WTC11 (cell line): ENCODE measurements at regions not wholly inside any gene's neighbourhood (a gene's known extent, or its start where the extent isn't known, plus 50 kb on each side); places are given as distances from the start of the nearest gene placed in this dataset.

Source experiments
- ESRRA ChIP-seq: sonication (generic); formaldehyde crosslinking; IDR thresholded peaks from 2 replicates; pipeline ENCODE4 v1.8.1; 2022; ENCODE audit warnings: mild to moderate bottlenecking, missing genetic modification reagents, borderline replicate concordance
- NR2C2 ChIP-seq: sonication (generic); formaldehyde crosslinking; IDR thresholded peaks from 2 replicates; pipeline ENCODE4 v1.8.0; 2022; ENCODE audit warnings: mild to moderate bottlenecking, missing genetic modification reagents
- TF ChIP-seq, protein P1 (sequence below): sonication (generic); formaldehyde crosslinking; conservative IDR thresholded peaks from 2 replicates; pipeline ENCODE4 v1.8.1; 2022; ENCODE audit warnings: mild to moderate bottlenecking, missing genetic modification reagents
- TF ChIP-seq, protein P2 (sequence below): fragments of 200-600 bp; IDR thresholded peaks from 2 replicates; pipeline ENCODE4 v1.8.0; 2022; ENCODE audit warnings: antibody characterized with exemption
- TF ChIP-seq, protein P3 (sequence below): sonication (generic); formaldehyde crosslinking; IDR thresholded peaks from 2 replicates; pipeline ENCODE4 v1.8.1; 2023; ENCODE audit warnings: mild to moderate bottlenecking, missing genetic modification reagents, borderline replicate concordance
- TF ChIP-seq, protein P4 (sequence below): sonication (generic); formaldehyde crosslinking; IDR thresholded peaks from 2 replicates; pipeline ENCODE4 v1.8.0; 2023; ENCODE audit warnings: missing genetic modification reagents
- TF ChIP-seq, protein P5 (sequence below): sonication (generic); formaldehyde crosslinking; IDR thresholded peaks from 2 replicates; pipeline ENCODE4 v1.8.0; 2022; ENCODE audit warnings: mild to moderate bottlenecking, missing genetic modification reagents

DNA sequence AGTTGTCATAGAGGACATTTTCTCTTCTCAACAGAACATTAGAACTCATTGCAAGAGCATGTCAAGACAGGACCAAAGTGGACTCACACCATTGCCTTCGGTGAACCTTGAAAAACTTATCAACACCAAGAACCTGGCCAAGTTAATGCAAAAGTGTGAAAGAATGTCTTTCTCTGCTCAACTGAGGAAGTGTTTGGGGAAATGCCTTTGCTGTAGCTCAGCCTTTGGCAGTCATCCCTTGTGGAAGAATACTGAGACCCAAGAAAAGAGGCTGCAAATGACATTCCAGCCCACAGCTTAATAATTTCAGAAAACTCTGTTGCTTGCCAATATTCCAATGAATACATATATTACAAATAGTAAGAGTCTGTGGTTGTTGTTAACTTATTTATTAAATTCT, 728.8 kb upstream of the PIK3C3 start:
- TF ChIP-seq, protein P1, sequence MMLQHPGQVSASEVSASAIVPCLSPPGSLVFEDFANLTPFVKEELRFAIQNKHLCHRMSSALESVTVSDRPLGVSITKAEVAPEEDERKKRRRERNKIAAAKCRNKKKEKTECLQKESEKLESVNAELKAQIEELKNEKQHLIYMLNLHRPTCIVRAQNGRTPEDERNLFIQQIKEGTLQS (CRISPR knock-in tag) = no peak
- TF ChIP-seq, protein P2, sequence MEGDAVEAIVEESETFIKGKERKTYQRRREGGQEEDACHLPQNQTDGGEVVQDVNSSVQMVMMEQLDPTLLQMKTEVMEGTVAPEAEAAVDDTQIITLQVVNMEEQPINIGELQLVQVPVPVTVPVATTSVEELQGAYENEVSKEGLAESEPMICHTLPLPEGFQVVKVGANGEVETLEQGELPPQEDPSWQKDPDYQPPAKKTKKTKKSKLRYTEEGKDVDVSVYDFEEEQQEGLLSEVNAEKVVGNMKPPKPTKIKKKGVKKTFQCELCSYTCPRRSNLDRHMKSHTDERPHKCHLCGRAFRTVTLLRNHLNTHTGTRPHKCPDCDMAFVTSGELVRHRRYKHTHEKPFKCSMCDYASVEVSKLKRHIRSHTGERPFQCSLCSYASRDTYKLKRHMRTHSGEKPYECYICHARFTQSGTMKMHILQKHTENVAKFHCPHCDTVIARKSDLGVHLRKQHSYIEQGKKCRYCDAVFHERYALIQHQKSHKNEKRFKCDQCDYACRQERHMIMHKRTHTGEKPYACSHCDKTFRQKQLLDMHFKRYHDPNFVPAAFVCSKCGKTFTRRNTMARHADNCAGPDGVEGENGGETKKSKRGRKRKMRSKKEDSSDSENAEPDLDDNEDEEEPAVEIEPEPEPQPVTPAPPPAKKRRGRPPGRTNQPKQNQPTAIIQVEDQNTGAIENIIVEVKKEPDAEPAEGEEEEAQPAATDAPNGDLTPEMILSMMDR = no peak
- TF ChIP-seq, protein P3, sequence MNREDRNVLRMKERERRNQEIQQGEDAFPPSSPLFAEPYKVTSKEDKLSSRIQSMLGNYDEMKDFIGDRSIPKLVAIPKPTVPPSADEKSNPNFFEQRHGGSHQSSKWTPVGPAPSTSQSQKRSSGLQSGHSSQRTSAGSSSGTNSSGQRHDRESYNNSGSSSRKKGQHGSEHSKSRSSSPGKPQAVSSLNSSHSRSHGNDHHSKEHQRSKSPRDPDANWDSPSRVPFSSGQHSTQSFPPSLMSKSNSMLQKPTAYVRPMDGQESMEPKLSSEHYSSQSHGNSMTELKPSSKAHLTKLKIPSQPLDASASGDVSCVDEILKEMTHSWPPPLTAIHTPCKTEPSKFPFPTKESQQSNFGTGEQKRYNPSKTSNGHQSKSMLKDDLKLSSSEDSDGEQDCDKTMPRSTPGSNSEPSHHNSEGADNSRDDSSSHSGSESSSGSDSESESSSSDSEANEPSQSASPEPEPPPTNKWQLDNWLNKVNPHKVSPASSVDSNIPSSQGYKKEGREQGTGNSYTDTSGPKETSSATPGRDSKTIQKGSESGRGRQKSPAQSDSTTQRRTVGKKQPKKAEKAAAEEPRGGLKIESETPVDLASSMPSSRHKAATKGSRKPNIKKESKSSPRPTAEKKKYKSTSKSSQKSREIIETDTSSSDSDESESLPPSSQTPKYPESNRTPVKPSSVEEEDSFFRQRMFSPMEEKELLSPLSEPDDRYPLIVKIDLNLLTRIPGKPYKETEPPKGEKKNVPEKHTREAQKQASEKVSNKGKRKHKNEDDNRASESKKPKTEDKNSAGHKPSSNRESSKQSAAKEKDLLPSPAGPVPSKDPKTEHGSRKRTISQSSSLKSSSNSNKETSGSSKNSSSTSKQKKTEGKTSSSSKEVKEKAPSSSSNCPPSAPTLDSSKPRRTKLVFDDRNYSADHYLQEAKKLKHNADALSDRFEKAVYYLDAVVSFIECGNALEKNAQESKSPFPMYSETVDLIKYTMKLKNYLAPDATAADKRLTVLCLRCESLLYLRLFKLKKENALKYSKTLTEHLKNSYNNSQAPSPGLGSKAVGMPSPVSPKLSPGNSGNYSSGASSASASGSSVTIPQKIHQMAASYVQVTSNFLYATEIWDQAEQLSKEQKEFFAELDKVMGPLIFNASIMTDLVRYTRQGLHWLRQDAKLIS (CRISPR knock-in tag) = no peak
- TF ChIP-seq, protein P4, sequence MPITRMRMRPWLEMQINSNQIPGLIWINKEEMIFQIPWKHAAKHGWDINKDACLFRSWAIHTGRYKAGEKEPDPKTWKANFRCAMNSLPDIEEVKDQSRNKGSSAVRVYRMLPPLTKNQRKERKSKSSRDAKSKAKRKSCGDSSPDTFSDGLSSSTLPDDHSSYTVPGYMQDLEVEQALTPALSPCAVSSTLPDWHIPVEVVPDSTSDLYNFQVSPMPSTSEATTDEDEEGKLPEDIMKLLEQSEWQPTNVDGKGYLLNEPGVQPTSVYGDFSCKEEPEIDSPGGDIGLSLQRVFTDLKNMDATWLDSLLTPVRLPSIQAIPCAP (CRISPR knock-in tag) = no peak
- no peak for TF ChIP-seq ESRRA (CRISPR knock-in tag)
- no peak for TF ChIP-seq NR2C2
- TF ChIP-seq, protein P5, sequence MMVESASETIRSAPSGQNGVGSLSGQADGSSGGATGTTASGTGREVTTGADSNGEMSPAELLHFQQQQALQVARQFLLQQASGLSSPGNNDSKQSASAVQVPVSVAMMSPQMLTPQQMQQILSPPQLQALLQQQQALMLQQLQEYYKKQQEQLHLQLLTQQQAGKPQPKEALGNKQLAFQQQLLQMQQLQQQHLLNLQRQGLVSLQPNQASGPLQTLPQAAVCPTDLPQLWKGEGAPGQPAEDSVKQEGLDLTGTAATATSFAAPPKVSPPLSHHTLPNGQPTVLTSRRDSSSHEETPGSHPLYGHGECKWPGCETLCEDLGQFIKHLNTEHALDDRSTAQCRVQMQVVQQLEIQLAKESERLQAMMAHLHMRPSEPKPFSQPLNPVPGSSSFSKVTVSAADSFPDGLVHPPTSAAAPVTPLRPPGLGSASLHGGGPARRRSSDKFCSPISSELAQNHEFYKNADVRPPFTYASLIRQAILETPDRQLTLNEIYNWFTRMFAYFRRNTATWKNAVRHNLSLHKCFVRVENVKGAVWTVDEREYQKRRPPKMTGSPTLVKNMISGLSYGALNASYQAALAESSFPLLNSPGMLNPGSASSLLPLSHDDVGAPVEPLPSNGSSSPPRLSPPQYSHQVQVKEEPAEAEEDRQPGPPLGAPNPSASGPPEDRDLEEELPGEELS (CRISPR knock-in tag) = no peak
